ENCODE measurements at regions not wholly inside any gene's neighbourhood (a gene's known extent, or its start where the extent isn't known, plus 50 kb on each side); places are given as distances from the start of the nearest gene placed in this dataset.

GRCh38 chr11:71147331-71147730, 105.0 kb downstream of the SHANK2 start:
- H3K4me2 ChIP-seq (ENCODE audit: low read length), result no peak overlapping the region

GRCh38 chr11:71146846-71147245, 105.5 kb downstream of the SHANK2 start:
- Histone ChIP-seq H3K27ac (ENCODE audit: low read depth, low read length) (no peak overlapping the region), H4K20me1 (ENCODE audit: control insufficient read depth, insufficient read depth, low read depth, low read length) (no peaks in the 10 kb centered on the region), H3K79me2 (ENCODE audit: control insufficient read depth, low read length) (no peaks in the 10 kb centered on the region), H3K4me3 (ENCODE audit: low read length) (no peak overlapping the region), H3K9me2 (replicated peaks; ENCODE audit: control insufficient read depth, low read length) (no peaks in the 10 kb centered on the region), H3F3A (ENCODE audit: control insufficient read depth, insufficient read depth) (no peaks in the 10 kb centered on the region), H3K4me2 (ENCODE audit: low read length) (no peak overlapping the region), H3K36me3 (ENCODE audit: control insufficient read depth, low read length) (no peaks in the 10 kb centered on the region), H3K9me3 (ENCODE audit: control insufficient read depth, insufficient read depth, low read length) (0 out of 2 replicates have a peak, but pooled peaks cover 3% of the 10 kb centered on the region), H3K27me3 (ENCODE audit: control insufficient read depth, low read length) (no peaks in the 10 kb centered on the region), H3K4me1 (ENCODE audit: control insufficient read depth, low read length) (no peaks in the 10 kb centered on the region)
- TF ChIP-seq, protein P1, sequence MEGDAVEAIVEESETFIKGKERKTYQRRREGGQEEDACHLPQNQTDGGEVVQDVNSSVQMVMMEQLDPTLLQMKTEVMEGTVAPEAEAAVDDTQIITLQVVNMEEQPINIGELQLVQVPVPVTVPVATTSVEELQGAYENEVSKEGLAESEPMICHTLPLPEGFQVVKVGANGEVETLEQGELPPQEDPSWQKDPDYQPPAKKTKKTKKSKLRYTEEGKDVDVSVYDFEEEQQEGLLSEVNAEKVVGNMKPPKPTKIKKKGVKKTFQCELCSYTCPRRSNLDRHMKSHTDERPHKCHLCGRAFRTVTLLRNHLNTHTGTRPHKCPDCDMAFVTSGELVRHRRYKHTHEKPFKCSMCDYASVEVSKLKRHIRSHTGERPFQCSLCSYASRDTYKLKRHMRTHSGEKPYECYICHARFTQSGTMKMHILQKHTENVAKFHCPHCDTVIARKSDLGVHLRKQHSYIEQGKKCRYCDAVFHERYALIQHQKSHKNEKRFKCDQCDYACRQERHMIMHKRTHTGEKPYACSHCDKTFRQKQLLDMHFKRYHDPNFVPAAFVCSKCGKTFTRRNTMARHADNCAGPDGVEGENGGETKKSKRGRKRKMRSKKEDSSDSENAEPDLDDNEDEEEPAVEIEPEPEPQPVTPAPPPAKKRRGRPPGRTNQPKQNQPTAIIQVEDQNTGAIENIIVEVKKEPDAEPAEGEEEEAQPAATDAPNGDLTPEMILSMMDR (IDR thresholded peaks at IDR 0.05; ENCODE audit: low read depth, low read length, poor library complexity, severe bottlenecking), result no peak
- no peak for TF ChIP-seq EZH2phosphoT487 (IDR thresholded peaks at IDR 0.05; ENCODE audit: borderline replicate concordance, low read length)

More at GRCh38 chr11:71147331-71147730, 105.0 kb downstream of the SHANK2 start:
- no peaks in the 10 kb centered on the region for H3K9me2 ChIP-seq (replicated peaks; ENCODE audit: control insufficient read depth, low read length)
- H3K4me3 ChIP-seq (ENCODE audit: low read length), result no peak overlapping the region
- no peak overlapping the region for H3K27ac ChIP-seq (ENCODE audit: low read depth, low read length)
- H3K27me3 ChIP-seq (ENCODE audit: control insufficient read depth, low read length), result no peaks in the 10 kb centered on the region
- TF ChIP-seq EZH2phosphoT487 (IDR thresholded peaks at IDR 0.05; ENCODE audit: borderline replicate concordance, low read length), result no peak
- TF ChIP-seq, protein P1 (IDR thresholded peaks at IDR 0.05; ENCODE audit: low read depth, low read length, poor library complexity, severe bottlenecking), result no peak
- H3K4me1 ChIP-seq (ENCODE audit: control insufficient read depth, low read length), result no peaks in the 10 kb centered on the region
- no peaks in the 10 kb centered on the region for H3K79me2 ChIP-seq (ENCODE audit: control insufficient read depth, low read length)
- 0 out of 2 replicates have a peak, but pooled peaks cover 3% of the 10 kb centered on the region for H3K9me3 ChIP-seq (ENCODE audit: control insufficient read depth, insufficient read depth, low read length)
- no peaks in the 10 kb centered on the region for H3F3A ChIP-seq (ENCODE audit: control insufficient read depth, insufficient read depth)
- no peaks in the 10 kb centered on the region for H4K20me1 ChIP-seq (ENCODE audit: control insufficient read depth, insufficient read depth, low read depth, low read length)
- no peaks in the 10 kb centered on the region for H3K36me3 ChIP-seq (ENCODE audit: control insufficient read depth, low read length)

DNA sequence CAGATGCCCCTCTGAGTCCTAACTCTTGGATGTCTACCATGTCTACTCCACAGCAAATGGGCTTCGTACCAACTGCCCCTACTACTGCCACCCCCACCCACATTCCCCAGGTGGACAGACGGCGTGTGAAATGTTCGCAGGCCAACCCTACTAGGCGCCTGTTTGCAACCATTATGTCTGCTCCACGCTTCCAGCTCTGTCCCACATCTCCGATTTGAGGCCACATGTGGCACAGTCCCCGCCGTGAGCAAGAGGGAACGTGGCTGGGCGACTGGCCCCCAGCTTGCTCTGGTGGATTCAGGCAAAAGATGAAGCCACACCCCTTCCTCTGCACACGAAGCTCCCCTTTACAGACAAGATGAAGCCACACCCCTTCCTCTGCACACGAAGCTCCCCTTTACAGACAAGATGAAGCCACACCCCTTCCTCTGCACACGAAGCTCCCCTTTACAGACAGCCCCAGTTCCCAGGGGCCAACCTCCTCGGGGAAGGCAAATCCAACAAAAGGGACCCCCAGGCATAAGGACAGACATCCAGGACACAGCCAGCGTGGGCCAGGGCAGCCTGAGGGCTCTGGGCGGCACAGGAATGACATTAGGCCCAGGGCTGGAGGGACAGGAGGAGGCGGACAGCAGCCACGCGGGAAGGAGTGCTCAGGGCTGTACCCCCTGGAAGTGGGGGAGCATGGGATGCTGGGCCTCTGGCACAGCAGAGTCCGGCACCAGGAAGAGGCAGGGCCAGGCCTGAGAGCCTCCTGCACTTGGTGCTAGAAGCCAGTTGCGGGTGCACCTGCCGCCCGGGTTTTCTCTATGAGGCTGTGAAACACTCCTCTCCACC, 106.2 kb downstream of the SHANK2 start:
- TF ChIP-seq, protein P1 (IDR thresholded peaks at IDR 0.05; ENCODE audit: low read depth, low read length, poor library complexity, severe bottlenecking), result no peak
- TF ChIP-seq EZH2phosphoT487 (IDR thresholded peaks at IDR 0.05; ENCODE audit: borderline replicate concordance, low read length), result no peak
- H3K4me2 ChIP-seq (ENCODE audit: low read length), result no peak overlapping the region
- H3K27me3 ChIP-seq (ENCODE audit: control insufficient read depth, low read length), result no peaks in the 10 kb centered on the region

More for the DNA sequence above, 106.2 kb downstream of the SHANK2 start:
- Histone ChIP-seq H3K36me3 (ENCODE audit: control insufficient read depth, low read length) (no peaks in the 10 kb centered on the region), H4K20me1 (ENCODE audit: control insufficient read depth, insufficient read depth, low read depth, low read length) (no peaks in the 10 kb centered on the region), H3K9me2 (replicated peaks; ENCODE audit: control insufficient read depth, low read length) (no peaks in the 10 kb centered on the region), H3K4me3 (ENCODE audit: low read length) (no peak overlapping the region), H3K79me2 (ENCODE audit: control insufficient read depth, low read length) (no peaks in the 10 kb centered on the region), H3F3A (ENCODE audit: control insufficient read depth, insufficient read depth) (no peaks in the 10 kb centered on the region), H3K4me1 (ENCODE audit: control insufficient read depth, low read length) (no peaks in the 10 kb centered on the region), H3K9me3 (ENCODE audit: control insufficient read depth, insufficient read depth, low read length) (0 out of 2 replicates have a peak, but pooled peaks cover 3% of the 10 kb centered on the region), H3K27ac (ENCODE audit: low read depth, low read length) (no peak overlapping the region)

Measured in DOHH2 (cell line).